T-helper 1 cell (primary cell): ENCODE measurements at regions not wholly inside any gene's neighbourhood (a gene's known extent, or its start where the extent isn't known, plus 50 kb on each side); places are given as distances from the start of the nearest gene placed in this dataset.
"Not testable (repeated sequence)": the region's sequence is repeated elsewhere in the genome, so short reads cannot be mapped to it uniquely, and the experiment has no call there.

Experiments used
- DNase-seq, 5 donors: peaks; one replicate each; pipeline ENCODE4 v3.0.0-alpha.2; 2012 to 2020

DNA sequence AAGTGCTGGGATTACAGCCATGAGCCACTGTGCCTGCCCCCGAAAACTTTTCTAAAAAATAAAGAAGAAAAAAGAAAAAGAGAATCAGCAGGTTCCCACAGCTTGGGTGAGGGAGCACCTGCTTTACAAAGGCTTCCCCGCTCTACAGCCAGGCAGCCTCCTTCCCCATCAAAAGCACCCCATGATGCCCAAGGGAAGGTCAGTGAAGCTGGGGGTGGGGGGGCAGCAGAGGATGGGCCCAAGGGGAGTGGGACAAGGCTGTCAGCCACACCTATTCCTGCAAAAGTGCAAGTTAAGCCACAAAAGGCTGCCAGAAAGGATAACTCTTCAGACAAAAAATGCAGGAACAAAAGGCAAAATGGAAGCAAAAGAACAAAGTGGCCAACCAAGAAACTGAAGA is 72.5 kb downstream of the FAM50B start:
- no peak for DNase-seq

DNA sequence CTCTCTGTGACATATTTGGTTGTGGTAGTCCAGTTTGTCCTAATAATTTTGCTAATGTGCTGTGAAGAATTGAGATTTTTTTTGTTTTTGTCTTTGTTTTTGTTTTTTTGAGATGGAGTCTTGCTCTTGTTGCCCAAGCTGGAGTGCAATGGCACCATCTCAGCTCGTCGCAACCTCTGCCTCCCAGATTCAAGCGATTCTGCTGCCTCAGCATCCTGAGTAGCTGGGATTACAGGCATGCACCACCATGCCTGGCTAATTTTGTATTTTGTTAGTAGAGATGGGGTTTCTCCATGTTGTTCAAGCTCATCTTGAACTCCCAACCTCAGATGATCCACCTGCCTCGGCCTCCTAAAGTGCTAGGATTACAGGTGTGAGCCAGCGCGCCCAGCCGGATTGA is 73.4 kb downstream of the FAM50B start:
- not testable (repeated sequence) for DNase-seq

DNA sequence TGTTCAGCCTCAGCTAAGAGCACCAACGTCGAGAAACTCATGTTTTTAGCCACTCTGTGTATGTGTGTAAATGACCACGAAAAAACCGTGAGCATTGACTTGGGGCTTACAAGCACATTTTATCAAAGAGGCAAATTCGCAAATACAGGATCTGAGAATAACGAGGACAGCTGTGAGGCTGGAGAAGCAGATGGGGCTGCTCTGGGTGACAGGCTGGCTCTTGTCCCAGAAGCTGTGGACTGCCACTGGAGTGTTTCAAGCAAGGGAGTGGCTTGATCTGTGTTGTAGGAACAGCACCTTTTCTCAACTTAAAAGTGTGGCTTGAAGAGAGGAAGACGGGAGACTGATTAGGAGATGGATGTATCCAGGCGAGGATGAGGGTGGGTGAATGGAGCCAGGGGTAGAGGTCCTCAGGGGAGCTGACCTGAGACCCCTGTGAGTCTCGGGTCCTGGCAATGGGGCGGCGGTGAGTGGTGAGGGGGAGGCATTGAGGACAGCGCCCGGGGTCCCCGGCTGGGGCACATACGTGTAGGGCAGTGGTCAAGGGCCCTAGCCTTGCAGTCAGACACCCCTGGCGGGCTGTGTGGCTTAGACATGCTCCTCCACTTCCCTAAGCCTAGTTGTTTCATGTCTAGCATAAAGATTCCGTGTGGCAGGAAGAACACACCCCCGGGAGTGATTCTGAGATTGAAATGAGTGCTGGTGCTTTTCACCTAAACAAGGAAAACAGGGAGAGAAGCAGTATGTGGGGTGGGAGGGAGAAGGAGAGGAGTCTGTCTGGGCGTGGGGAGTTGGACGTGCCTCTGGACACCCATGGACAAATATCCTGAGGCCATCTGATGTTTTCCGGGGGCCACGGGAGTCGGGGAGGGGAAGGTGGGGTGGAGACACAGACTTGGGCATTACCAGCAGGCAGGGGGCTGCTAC is 76.3 kb downstream of the FAM50B start:
- not testable (repeated sequence) for DNase-seq

DNA sequence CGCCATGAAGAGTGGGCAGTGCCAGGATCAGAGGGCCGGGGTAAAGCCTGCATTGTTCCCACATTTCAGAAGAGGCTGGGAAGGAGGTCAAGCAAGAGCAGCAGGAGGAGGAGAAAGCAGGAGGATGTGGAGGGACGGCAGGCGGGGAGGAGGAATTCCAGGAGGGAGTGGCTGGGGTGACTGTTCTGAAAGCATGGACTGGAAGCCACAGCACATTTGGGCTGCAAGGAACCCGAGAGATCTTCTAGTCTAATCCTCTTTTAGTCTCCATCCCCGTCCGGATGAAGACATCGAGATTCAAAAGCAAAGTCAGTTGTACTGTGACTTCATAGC is 76.9 kb downstream of the FAM50B start:
- no peak for DNase-seq

DNA sequence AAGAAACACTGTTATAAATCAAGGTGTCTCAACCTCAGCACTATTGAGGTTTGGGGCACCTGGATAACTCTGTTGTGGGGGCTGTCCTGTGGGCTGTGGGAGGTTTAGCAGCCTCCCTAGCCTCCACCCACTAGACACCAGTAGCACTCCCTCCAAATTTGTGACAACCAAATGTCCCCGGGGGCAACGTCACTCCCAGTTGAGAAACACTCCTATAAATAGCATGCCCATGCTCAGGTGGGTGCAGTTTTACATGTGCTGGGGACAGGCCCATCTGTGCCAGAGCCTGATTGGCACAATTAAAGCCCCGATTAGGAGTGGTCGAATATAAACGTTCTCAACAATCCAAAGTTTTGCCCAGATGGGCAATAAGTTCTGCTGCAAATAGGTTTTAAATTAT is 78.9 kb downstream of the FAM50B start:
- DNase-seq: no peak

DNA sequence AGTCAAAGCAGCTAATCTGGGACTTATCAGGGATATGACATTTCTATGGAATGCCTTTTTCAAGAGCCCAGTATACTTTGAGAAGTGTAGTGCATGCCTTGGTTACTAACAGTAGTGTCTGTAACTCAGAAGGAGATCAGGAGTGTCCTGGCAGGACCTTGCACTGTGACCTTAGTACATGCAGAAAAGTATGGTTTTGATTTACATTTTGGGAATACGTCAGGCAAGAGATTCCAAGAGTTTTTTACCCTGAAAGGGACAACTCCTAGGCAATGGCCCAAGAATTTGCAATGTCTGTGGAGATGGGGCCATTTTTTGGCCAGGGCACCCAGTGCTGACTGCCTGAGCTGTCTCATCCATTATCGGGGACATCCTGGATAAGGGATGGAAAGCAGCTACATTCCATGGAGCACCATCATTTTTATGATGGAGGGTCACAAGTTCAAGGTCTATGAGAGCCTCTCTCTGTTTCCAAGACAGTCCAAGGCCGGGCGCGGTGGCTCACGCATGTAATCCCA is 80.2 kb downstream of the FAM50B start:
- no peak for DNase-seq

DNA sequence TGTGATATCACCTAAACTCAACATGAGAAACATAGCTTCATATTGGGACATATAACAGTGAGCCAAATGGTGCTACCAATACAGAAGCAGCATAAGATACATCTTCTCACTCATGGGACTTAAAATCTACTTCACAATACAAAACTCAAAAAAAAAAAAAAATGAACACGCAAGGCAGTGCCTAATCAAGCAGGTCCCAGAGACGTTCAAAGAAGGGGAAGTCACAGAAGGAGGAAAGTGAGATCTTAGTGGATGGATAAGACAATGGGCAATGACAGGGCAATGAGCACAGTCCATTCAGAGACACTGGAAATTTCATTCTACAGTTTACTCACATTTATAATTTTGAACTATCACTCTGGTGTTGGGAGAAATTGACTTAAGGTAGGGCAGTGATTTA is 88.3 kb downstream of the FAM50B start:
- no peak for DNase-seq

DNA sequence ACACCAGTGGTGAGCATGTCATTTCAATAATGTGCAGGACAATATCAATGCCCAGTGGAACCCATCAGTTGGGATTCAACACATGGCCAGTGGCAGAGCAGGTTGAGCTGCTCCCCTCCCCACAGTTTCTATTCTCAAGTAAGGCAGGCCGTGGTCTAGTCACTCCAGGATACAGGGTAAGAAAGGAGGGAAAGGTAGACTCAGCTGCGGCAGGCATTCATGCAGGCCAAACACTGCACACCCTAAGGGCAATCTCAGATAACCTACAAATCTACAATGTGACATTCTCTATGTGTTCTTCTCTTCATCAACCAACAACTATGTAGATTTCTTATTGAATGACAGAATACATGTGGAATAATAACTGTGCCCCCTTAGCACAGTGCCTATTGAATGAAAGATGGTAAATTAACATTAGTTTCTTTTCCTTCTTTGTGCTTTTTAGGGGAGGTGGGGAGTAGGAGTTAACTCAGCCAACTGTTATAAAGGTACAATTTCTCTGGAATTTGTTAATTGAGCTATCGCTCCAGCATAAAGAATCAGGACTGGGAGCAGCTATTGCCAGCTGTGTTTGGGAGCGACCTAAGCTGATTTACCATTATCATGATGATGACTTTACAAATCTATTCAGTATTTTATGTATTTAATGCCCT is 89.7 kb downstream of the FAM50B start:
- DNase-seq: no peak

DNA sequence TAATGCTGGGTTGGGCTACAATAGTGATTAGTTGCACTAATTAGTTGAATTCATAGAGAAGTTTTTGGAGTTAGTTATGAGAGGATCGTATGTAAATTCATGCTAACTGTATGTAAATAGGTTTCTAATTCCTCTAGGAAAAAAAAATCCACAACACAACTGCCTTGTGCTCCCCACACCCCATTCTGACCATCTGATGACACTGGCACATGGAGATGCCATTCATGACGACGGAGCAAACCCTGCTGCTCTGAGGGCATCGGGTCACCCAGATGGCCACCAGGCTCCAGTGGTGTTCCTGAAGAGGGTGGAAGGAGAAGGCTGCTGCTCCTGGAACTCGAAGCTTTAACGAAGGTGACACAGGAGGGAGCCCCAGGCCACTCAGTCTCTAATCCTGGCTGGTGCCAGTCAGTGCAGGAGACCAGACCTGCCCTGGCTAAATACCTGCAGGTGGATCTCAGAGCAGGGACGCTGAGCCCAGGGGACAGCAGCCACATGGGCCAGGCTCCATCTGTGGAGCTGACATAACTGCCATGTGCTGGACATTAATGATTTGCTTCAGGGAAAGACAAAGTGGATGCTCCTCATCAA is 90.3 kb downstream of the FAM50B start:
- DNase-seq: no peak

DNA sequence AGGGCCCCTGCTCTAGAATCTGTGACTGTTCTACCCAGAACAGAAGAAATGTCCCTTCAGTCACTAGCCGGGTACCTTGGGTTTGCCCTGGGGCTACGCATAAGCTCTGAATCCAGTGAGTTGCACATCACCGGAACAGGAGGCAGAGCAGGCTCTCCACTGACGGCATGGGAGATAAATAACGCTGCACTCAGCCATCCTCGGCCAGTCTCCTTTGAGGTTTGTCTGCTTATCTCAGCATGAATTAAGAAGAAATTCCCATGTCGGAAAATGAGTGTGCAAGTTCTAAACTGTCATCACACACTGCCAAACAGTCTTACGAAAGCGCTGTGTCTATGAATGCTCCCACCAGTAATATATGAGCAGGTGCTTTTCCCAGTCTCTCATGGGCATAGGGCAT is 90.8 kb downstream of the FAM50B start:
- no peak for DNase-seq

DNA sequence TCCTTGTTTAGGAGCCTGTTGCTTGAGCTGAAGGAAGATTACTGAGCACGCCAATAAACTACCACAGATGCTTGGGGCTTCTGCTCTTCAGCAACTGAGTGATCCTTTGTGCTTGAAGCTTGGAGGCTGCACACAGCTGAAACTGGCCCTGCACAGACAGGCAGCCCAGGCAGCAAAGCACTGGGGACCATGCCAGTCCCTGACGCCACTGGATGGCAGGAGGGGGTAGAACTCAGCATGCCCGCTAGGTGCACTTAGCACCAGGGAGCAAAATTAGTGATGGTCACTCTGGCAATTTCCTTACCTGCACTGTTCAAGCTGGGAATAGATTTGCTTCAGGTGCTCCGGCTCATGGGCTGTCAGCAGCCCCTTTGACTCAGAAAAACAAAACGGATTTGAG is 91.5 kb downstream of the FAM50B start:
- DNase-seq: no peak

DNA sequence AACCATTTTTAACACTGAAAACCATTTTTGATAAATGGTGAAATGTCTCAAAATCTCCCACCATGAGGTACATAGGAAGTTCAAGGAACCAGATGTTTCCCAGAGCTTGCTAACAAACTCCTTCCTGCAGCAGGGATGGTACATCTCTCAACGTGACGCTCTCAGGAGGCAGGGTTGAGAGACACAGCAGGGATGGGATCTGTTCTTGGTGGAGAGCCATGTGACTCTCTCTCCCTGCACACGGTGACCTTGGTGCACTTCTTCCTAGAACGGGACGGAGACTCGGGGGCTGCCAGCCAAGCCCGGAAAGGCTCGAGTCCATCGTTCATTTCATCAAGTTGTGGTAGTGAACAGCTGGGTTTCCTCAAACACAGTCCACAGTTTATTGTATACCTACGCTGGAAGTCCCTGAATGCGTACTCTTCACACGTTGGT is 94.2 kb downstream of the FAM50B start:
- DNase-seq: no peak

DNA sequence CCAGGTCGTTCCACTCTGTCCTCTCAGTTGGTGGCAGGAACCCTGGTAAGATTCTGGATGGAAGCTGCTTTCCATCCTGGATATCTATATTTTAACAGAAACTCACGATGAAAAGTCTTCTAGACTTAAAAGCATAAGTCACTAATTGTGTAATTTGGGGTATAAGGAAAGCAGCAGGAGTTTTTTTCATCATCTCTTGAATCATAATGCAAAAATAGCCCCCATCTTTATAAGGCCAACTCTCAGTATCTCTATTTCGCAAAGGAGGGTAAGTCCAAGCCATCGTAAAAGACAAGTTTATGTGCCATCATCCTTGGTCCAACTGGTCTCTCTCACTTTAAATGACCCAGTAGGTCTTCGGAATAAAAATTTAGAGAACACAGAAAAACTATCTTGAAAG is 95.1 kb downstream of the FAM50B start:
- DNase-seq: no peak

DNA sequence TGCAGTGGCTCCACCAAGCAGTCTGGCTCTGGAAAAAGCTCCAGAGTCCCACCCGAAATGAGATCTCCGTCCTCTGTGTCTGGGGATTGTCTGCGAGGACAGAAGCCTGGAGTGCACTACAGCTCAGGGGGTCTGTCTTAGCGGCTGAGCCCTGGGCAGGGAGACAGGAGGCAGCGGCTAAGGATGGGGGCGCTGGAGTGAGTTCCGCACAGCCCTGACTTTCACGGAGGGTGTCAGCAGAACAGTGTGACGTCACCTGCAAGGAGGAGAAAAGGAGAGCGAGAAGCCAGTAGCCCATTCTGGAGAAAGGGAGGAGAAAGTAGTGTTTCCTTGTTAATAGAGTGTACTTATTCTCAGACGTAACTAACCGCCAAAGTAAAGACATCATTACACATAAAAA is 97.6 kb downstream of the FAM50B start:
- DNase-seq: no peak

DNA sequence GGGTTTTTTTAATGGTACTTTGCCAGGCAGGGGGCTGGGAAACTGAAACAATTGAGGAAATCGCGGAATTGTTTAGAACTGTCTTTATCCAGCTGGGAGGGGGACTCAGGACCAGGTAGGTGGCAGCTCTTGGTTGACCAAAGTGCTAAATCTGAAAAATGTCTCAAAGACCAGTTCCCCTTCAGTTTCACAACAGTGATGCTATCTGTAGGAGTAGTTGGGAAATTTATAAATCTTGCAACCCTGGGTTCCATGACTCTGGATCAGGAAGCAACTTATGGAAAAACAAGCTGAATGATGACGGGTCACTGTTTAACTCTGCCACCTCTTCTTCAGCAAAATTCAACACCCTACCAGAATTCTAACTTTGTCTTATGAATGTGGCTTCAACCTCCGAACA is 99.7 kb downstream of the FAM50B start:
- no peak for DNase-seq

DNA sequence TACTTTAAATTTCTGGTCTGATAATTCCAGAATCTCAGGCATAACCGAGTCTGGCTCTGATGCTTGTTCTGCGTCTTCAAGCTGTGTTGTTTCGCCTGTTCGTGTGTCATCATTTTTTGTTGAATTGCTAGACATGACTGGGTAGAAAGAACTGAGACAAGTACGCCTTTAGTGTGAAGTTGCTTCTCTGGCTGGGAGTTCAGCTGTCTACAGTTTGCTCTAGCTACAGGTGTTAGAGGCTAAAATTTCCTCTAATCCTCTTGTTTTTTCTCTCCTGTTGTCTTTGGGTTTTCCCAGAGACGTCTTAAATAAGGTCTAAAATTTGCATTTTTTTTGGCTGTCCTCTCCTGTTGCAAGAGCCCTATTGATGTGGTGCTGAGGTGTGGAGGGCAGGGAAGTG is 100.3 kb downstream of the FAM50B start:
- no peak for DNase-seq

DNA sequence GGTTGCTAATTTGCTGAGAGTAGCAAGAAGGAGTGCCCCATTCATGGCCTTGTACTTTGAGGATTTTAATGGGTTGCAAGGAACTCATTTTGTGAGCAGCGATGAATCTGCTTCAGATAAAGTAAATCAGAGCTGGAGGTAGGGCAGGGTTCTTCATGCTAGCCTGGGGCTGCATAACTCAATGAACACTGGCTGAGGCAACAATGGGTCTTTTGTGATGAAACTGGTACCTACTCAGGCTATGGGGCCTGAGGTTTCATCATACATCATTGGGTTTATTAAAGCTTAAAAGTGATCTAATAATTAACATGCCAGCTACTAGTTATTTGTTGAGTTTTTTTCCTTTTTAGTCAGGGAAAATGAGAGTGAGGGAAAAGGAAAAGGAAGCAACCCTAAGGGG is 106.9 kb downstream of the FAM50B start:
- no peak for DNase-seq

DNA sequence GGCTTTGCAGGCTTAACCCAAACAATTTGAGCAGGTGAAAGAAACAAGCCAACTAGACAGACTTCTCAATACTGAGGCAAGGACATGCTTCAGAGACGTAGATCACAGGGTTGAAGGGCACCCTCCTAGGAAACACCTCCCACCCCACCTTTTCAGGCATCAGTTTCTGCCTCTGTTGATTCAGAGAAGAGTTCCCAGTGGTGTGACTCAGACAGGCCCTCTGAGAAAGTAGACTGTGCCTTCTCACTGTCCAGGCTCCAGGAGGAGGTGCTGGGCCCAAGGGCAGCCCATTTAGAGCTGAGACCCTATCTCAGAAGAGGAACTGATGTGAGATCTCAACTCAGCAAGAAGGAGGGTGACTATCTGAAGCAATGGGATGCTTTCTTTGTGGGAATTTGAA is 108.1 kb downstream of the FAM50B start:
- no peak for DNase-seq

DNA sequence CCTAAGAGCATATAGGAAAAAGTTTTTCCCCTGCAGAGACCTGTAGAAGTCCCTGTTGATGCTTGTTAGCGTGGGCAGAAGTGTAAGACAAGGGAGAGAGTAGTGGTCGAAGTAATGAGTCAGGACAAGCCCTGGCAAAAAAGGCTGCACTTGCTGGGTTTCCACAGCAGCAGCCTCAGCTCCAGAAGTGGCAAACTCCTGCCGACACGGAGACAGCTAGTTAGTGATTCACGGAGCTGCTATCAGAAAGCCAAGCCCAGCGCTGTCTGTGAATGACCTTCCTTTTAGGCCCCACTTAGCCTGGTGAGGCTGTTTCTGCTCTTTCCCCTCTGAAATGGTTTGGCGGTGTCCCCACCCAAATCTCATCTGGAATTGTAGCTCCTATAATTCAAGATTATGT is 109.1 kb downstream of the FAM50B start:
- DNase-seq: no peak

DNA sequence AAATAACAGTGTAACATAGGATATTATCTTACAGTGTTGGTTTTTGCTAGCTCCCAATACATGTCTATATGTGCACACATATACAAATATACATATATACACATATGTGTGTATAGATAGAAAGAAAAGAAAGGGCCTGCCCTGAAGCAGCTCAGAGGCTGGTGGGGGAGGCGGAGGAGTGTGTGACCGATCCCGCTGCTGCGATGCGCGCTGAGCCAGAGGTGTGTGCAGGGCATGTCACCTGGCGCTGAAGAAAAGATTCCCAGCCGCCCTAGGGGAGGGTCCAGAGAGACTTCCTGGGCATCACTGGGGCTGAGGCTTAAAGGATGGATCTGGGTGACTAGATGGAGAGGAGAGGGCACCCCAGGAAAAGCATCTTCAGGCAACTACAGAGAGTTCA is 110.2 kb downstream of the FAM50B start:
- DNase-seq: no peak

DNA sequence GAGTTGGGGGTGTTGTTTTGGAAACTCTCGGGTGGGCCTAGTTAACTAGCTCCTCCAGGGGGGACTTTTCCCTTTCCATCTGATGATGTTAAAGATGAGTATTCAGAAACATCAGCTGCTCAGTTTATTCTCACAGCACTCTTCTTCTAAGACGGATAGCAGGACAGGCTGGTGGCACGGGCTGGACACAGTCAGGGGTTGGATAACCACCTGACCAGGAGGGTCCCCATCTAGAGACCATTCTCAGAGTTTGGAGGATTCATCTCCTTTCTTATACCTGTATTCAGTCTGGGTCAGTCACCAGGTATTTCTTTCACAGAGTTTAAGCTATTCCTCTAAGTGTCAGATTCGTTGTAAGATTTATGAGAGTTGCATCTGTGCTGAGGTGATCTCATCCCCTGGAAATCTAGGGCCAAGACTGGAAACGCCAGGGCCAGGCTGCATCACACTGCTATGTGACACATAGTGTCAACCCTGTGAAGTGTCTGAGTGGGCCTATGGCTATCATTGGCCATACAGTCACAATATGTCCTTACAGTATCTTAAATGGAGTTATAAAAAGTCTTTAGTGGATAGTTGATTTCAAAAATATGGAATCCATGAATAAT is 111.7 kb downstream of the FAM50B start:
- DNase-seq: no peak

DNA sequence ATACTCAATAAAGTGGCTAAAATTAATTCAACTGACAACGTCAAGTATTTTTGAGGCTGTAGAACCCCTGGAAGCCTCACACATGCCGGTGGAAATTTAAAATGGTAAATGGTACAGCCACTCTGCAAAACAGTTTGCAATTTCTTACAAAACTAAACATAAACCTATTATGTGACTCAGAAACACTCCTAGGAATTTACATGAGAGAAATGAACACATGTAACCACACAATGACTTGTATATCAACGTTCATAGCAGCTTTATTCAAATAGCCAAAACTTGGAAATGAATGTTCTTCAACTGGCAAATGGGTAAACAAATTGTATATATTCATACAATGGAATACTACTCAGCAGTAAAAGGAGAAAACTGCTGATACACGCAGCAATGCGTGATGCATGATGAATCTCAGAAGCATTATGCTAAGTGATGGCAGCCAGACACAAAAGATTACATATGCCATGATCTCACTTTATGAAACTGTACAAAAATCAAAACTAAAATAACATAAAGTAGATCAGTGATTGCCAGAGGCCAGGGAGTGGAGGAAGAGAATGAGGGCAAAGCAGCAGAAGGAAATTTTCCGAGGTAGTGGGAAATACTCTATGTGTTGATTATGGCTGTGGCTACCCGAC is 112.5 kb downstream of the FAM50B start:
- no peak for DNase-seq
